Hematopoietic multipotent progenitor cell (in vitro differentiated cells): ENCODE measurements at regions not wholly inside any gene's neighbourhood (a gene's known extent, or its start where the extent isn't known, plus 50 kb on each side); places are given as distances from the start of the nearest gene placed in this dataset.

Experiments used
- DNase-seq, 3 donors: peaks; one replicate each; pipeline ENCODE4 v3.0.0-alpha.2; 2011 to 2015; ENCODE audit warnings: low read depth in 2 of 3, low spot score in 2 of 3

DNA sequence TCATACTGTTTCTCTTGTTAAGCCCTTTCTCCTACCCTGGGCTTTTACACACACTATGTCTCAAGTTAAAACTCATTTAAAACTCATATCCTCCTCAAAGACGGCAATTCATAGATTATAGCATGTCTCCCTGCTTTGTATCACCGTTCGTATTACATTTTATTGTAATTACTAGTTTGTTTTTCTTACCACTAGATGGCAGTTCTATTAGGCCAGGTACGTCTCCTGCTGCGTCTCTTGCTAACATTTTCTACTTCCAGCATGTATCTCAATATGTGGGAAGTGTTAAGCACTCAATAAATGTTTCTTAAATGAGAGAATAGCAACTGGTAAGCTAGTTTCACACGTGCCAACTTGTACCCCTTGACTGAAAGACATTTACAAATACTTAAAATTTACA lies 450.3 kb upstream of the PCDH7 start:
- DNase-seq = no peak

DNA sequence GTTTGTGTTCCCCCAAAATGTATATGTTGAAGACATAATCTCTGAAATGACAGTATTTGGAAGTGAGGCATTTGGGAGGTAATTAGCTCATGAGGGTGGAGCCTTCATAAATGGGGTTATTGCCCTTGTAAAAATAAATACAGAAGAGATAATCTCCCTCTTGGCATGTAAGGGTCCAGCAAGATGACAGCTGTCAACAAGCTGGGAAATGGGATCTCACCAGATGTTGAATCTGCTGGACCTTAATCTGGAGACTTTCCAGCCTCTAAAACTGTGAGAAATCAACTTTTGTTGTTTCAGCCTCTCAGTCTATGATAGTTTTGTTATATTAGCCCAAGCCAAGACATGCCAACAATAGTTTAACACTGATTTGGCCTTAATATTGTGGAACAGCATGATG lies 438.2 kb upstream of the PCDH7 start:
- DNase-seq = no peak

DNA sequence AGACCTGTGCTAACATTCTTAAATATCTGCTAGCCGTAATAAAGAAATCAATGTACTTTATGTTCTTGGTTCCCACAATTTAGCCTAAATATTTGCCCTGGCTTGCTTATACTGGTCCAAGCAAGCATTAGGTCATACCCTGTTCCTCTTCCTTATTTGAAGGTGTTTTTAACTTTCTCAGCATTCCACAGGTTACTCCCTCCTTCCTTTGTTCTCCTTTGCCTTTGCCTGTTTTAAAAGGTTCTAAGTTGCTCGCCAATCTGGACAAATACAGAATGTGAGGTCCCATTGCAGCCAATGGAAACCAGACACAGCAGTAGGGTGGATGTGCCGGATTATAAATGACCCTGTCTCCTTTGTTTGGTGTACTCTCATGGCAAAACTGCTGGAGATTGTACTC lies 436.8 kb upstream of the PCDH7 start:
- no peak for DNase-seq

DNA sequence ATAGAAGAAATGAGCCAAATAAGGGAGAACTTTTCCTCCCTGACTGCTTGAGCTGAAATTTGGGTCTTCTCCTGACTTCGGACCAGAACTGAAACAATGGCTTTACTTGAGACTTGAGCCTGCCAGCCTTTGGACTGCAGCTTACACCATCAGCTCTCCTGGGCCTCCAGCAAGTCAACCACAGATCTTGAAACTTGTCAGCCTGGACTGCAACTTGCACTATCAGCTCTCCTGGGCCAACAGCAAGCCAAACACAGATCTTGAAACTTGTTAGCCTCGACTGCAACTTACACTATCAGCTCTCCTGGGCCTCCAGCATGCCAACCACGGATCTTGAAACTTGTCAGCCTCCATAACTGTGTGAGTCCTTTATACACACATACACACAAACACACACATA lies 425.9 kb upstream of the PCDH7 start:
- DNase-seq = no peak

DNA sequence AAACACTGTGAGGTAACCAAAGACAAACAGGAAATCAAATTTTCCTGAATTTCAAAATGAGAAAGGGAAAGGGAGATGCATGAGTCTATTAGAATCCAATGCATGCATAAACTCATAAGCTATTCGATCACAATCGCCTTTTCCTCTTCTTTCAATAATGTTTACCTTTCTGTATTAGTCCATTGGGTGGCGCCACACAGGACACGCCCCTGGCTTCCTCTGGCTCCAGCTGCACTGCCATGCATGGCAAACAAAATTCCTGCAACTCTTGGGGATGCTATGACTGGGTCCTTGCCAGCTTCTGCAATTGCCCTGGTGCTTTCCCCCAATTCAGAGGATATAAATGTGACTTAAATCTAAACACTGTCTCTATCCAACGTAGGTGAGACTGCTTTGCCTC lies 424.5 kb upstream of the PCDH7 start:
- no peak for DNase-seq

DNA sequence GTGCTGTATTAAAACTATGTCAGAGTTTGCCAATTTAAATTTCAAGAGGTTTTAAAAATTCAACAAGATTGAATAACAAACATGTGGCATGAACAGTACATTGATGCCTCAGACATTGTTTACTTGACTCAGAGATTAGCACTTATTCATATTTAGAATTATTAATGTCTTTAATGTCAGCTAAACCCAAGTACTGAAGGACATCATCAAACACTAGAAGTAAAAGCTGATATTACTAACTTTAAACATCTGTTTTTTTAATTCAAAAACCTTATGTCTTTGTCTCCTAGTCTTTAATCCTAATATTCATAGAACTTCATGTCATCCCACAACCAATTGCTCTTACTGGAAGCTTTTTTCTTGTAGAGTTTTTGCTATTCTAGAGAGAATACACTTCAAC lies 406.2 kb upstream of the PCDH7 start:
- DNase-seq = no peak

DNA sequence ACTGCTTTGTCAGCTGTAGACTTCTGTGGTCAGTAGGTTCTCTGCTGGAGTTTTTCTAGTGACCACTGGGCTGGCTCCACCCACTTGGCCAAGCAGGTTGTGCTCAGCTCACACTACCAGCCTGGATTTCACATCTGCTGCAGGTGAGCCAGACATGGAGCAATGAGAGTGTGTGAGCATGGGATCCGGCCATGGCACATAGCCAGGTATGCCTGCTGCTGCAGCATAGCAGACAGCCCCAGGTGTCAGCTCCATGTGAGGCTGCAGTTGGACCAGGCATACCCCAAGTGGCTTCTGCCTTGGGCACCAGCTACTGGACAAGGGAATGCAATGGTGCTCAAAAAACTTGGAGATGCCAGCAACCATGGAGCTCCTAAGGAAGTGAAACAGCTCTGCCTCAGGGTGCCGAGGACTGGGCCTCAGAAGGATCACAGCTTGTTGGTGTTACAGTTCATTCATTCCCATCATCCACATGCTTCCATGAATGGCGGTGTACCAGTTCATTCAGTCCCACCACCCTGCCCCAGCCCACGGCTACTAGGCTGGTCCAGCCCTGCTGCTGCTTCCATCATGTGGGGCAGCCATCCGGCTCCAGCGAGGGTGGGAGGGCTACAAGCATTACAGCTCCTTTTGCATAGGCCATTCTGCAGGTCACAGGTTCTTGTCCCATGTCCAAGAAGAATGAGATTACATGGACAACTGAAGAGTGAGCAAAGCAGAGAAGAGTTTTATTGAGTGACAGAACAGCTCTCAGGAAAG lies 389.1 kb upstream of the PCDH7 start:
- DNase-seq = no peak

DNA sequence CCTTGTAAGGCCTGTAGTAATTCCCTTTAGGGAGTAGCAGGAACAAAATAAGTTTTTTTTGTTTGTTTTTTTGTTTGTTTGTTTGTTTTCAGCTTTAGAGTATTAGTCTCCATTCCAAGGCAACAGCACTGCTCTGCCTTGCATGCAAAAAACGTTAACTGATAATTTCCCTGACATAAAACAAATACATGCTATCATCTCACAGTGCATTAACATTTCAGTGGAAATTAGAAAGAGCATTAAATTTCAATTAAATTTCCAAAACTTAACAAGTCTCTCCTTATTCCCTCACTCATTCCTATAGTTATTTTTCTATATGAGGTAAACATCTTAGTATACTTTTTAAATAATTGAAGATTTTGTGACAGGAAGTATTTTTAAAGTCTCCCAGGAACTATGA lies 378.4 kb upstream of the PCDH7 start:
- DNase-seq = no peak

DNA sequence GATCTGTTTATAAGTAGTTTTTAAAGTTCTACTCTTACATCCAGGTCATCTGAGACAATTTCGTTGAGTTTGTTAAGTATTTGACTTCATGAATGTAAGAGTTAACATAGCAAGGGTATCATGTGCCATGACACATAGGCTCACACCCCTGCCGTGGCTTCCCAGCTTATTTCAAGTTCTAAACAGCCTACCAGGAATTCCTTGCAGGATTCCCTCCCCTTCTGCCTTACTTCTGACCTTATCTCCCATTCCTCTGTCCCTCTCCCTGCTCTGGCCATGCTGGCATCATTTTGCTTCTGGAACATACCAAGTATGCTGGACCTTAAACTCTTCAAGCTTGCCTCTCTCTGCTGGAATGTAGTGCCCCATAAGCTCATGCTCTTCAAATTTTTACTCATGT lies 369.9 kb upstream of the PCDH7 start:
- DNase-seq = no peak

DNA sequence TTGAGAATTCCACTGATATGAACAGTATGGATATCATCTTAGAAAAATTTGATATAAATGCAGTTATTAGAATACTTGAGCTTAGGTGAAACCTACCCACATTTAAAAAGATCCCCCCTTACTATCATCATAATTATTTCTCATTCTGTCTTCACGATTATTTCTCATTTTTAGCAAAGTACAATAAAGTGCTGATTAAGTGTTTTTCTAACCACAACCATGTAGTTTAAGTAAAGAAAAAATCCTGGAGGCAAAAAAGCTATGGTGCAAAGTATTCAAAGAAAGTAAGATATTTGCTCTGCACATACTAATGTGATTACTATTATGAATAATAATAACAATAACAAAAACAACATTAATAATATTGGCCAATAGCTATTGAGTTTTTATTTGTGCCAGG lies 365.6 kb upstream of the PCDH7 start:
- DNase-seq = no peak

DNA sequence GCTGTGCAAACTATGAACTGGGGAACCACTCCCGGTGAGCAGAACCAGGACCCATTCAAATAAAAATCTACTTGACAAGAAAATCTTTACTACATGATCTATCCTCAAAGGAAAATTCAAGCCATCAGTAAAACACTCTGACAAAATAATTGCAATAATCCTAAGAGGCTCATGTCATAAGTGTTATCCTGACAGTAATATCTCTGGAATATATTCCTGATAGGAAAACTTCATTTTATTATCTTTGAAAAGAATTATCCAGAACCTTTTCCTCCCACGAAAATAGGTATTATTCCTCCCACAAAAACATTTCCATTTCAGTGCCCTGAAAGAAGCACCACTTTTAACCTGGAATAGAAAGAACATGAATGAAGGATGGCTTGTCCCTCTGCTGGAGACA lies 357.7 kb upstream of the PCDH7 start:
- DNase-seq = no peak

DNA sequence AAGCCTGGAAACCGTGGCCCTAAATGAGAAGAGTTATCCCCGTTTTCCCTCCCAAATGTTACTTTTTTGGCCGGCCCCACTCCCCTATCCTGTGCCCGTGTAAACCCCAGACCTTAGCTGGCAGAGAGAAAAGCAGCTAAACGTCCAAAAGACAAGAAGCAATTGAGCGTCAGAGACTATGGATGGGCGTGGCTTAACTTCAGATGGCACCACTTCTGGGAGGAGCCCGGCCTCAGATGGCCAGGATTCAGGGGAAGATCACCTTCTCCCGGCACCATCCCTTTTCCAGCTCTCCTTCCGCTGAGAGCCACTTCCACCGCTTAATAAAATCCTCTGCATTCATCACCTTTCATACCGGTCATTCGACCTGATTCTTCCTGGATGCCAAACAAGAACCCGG lies 350.1 kb upstream of the PCDH7 start:
- no peak for DNase-seq

DNA sequence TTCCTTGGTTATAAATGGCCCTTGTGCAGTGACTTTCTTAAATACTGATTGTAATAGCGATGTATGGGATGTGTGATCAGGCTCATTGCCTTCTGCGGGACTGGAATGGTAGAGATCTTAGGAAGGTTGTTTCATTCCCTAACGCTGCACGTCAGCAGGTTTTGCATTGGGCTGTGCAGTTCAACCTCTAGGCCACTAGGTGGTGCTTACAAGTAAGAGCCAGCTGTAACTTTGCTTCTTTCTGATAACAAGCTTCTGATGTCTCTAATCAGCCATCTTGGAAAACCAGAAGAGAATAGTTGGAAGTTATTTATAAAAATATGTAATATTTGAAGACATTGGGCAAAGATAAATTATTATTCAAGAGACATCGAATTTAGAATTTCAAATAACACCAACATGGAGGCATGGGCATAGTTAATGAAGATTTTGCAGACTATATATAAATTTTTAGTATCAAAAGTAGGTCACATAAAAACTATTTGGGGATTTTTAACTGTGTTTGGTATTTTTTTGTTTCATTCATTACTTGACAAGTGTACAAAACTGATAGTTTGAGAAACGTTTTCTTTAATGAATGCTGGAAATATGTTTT lies 339.7 kb upstream of the PCDH7 start:
- peak in 2 of 3 donors; percentile 8 to 22 for DNase-seq

DNA sequence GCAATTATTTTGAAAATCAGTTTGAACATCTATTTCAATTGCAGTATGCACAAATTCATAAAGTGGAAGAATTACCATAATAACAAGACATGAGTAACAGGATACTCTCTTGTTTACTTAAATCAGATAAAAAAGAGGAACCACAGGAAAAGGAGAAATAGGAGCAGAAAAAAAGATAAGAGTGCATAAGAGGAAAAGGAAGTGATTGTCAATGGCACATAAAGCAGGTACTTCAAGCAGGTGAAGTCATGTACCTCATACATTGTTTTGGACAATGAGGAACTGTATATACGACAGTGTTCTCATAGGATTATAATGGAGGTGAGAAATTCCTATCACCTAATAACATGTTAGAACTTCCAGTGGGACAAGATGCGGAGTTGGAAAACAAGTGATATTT lies 334.5 kb upstream of the PCDH7 start:
- DNase-seq = no peak

DNA sequence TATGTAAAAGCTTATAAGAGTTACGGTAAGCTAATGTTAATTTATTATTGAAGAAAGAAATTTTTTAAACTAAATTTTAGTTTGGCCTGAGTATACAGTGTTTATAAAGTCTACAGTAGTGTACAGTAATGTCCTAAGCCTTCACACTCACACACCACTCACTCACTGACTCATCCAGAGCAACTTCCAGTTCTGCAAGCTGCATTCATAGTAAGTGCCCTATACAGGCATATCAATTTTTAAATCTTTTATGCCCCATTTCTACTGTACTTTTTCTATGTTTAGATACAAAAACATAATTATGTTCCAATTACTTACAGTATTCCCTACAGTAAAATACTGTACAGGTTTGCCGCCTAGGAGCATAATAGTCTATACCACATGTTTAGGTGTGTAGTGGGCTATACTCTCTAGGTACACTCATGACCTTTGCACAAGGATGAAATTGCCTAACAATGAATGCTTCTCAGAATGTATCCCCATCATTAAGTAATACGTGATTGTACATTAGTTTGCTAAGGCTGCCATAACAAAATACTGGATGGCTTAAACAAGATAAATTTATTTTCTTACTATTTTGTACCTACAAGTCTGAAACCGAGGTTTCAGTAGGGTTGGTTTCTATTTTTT lies 333.8 kb upstream of the PCDH7 start:
- DNase-seq = no peak

DNA sequence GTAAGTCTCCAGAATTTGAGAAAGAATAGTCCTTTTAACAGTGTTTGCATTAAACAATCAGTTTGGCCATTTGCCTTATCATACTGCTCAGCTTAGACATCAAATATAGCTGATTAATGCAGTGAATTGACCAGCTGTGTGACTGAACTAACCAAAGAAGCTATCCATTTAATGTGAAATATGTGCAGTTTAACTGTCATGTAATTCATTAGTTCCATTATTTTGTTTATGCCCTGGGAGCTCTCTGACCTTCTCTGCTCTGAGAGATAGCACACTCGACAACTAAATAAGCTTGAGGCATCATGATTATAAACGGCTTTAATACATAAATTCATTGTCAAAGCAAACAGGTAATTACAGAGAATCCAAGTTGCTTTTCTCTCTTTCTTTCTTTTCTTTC lies 324.3 kb upstream of the PCDH7 start:
- no peak for DNase-seq

DNA sequence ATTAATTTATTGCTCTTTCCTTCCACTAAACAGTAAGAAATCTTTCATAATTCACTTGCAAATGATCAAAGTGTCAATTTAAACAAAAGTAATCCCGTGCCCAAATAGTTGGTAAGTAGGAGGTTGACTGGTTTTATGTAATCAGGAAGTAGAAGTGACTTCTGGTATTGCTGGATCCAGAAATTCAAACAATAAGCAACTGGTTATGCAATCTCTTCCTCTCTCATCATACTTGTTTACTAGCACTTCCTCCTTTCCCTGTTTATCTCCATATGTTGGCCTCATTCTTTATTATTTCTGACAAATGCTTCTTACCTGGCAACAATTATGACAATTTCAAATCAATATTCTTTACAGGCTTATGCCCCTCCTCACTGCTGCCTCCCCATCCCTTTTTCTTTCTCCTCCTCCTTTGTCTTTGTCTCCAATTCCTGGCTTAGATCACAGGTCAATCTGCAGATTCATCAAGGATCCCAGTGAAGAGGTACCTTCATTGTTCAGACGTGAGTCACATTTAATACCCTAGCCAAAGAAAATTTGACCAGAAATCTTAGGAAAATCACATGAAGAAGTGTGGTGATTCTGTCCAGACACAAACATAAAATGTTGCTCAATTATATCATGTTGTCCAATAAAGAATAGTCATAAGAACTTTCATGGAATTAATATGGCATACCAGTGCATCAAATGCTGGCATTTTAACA lies 323.2 kb upstream of the PCDH7 start:
- DNase-seq = no peak

DNA sequence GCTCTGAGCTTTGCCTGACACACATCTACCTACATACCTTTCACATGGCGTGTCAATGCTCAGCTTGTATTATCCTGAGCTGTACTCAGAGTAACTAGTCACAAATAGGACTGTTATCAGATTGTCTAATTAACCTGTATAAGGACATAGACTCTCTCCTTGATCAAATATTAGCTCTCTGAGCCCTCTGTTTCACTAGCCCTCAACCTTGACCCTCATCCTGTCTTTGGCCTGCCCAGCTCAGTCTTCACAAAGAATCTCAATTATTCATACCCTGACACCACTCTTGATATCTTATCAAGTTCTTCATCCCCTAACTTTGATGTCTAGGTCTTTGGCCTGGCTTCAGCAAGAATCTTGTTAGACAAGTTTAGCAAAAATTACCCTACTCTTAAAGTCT lies 320.7 kb upstream of the PCDH7 start:
- no peak for DNase-seq

DNA sequence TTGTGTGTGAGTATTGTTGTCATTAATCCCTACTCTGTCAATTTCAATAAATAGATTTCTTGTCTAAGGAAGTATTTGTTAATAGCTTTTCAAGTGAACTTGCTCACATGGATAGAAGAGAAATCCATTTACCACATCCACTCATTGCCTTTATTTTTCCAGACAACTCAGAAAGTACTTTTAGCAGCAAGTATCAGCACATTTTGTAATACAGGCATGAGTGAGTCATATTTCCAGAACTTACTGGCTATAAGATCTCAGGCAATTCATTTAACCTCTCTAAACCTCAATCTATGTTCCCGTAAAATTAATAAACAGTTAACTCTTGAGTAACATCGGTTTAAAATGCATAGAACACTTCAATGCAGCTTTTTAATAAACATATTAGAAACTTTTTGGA lies 317.9 kb upstream of the PCDH7 start:
- no peak for DNase-seq

DNA sequence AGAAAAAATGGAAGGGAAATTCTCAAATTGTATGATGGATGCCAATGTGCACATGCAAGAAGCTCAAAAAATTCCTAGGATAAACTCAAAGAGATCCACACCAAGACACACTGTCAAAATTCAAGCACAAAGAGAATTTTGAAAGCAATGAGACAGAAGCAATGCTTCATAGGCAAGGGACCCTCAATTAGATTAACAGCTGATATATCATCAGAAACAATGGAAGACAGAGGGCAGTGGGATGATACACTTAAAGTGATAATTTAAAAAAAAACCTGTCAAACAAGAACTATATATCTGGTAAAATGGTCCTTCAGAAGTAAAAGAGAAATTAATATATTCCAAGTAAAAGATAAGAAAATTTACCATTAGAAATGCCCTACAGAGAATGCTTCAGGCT lies 306.3 kb upstream of the PCDH7 start:
- no peak for DNase-seq

DNA sequence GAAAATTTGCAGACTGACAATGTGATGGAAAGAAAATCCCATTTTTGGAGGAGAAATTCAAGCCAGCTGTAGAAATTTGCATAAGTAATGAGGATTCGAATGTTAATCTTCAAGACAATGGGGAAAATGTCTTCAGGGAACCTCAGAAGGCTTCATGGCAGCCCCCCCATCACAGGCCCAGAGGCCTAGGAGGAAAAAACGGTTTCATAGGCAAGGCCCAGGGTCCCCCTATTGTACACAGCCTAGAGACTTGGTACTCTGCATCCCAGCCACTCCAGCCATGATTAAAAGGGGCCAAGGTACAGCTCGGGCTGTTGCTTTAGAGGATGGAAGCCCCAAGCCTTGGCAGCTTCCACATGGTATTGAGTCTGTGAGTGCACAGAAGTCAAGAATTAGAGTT lies 303.6 kb upstream of the PCDH7 start:
- no peak for DNase-seq

DNA sequence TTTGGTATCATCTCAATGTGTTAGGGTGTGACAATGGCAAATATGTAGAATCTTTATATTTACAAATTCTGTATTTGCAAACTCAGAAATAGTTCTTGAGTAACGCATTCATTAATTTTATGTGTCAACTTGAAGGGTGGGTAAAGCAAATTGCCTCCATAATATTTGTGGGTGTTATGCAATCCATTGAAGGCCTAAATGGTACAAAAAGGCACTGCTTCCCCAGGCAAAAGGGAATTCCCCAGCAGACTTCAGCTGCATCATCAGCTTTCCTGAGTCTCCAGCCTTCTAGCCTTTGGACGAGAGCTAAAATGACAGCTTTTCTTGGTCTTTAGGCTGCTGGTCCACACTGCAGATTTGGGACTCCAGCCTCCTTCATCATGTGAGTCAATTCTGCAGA lies 292.2 kb upstream of the PCDH7 start:
- no peak for DNase-seq
